CD4-positive, alpha-beta T cell treated with Interleukin-4 for 4 hours (primary cell): ENCODE measurements at regions not wholly inside any gene's neighbourhood (a gene's known extent, or its start where the extent isn't known, plus 50 kb on each side); places are given as distances from the start of the nearest gene placed in this dataset.

Experiments
- DNase-seq: peaks from one replicate; pipeline ENCODE4 v3.0.0-alpha.2; 2020

- DNase-seq, result no peak
Observed at GRCh38 chr2:67783026-67783425, 279.8 kb downstream of the C1D start.

GRCh38 chr2:67790622-67791021 lies 272.2 kb downstream of the C1D start:
- no peak for DNase-seq

GRCh38 chr2:67792191-67792590 lies 270.6 kb downstream of the C1D start:
- no peak for DNase-seq

- DNase-seq, result no peak
Observed at GRCh38 chr2:67792681-67793091, 270.1 kb downstream of the C1D start.

- DNase-seq, result no peak
Observed at GRCh38 chr2:67797801-67798540, 264.8 kb downstream of the C1D start.

GRCh38 chr2:67798541-67799160 lies 264.2 kb downstream of the C1D start:
- no peak for DNase-seq

- DNase-seq, result no peak
Observed at GRCh38 chr2:67799886-67800285, 262.9 kb downstream of the C1D start.

GRCh38 chr2:67802291-67802690 lies 260.5 kb downstream of the C1D start:
- no peak for DNase-seq

- DNase-seq, result no peak
Observed at GRCh38 chr2:67802824-67803223, 260.0 kb downstream of the C1D start.

- DNase-seq, result no peak
Observed at GRCh38 chr2:67806816-67807215, 256.0 kb downstream of the C1D start.

GRCh38 chr2:67808112-67808511 lies 254.7 kb downstream of the C1D start:
- no peak for DNase-seq

GRCh38 chr2:67812682-67813081 lies 250.1 kb downstream of the C1D start:
- DNase-seq, result no peak

GRCh38 chr2:67823726-67824125 lies 239.1 kb downstream of the C1D start:
- no peak for DNase-seq

- no peak for DNase-seq
Observed at GRCh38 chr2:67824186-67824585, 238.6 kb downstream of the C1D start.

GRCh38 chr2:67825476-67825875 lies 237.3 kb downstream of the C1D start:
- DNase-seq, result no peak

- DNase-seq, result no peak
Observed at GRCh38 chr2:67828066-67828465, 234.7 kb downstream of the C1D start.

GRCh38 chr2:67829470-67829869 lies 233.3 kb downstream of the C1D start:
- DNase-seq, result no peak

GRCh38 chr2:67833632-67834031 lies 229.2 kb downstream of the C1D start:
- DNase-seq, result no peak

GRCh38 chr2:67834482-67834881 lies 228.3 kb downstream of the C1D start:
- no peak for DNase-seq

GRCh38 chr2:67835266-67835665 lies 227.5 kb downstream of the C1D start:
- DNase-seq, result no peak

- no peak for DNase-seq
Observed at GRCh38 chr2:67836866-67837265, 225.9 kb downstream of the C1D start.

- no peak for DNase-seq
Observed at GRCh38 chr2:67838205-67838604, 224.6 kb downstream of the C1D start.

GRCh38 chr2:67839242-67839641 lies 223.6 kb downstream of the C1D start:
- no peak for DNase-seq

- no peak for DNase-seq
Observed at GRCh38 chr2:67839668-67840067, 223.1 kb downstream of the C1D start.
